CD14-positive monocyte (primary cell): ENCODE measurements at regions not wholly inside any gene's neighbourhood (a gene's known extent, or its start where the extent isn't known, plus 50 kb on each side); places are given as distances from the start of the nearest gene placed in this dataset.

Experiments
- DNase-seq, 3 donors: peaks; one replicate each; pipeline ENCODE4 v3.0.0-alpha.2; 2011 to 2022
- H2AFZ ChIP-seq: 2 replicates; pipeline ENCODE4 v1.6.0; 2012; ENCODE audit warnings: mild to moderate bottlenecking, low read depth, low read length, inconsistent platforms; ENCODE audit not compliant: insufficient read depth, poor library complexity, severe bottlenecking
- H3K27ac ChIP-seq, 2 donors: 1 replicate in 1 of 2; 2 replicates in 1 of 2; pipeline ENCODE4 v1.5.1; 2012 to 2013; ENCODE audit warnings: low read length in 2 of 2, control low read depth in 1 of 2, inconsistent platforms in 1 of 2, low read depth in 1 of 2, mild to moderate bottlenecking in 1 of 2
- H3K27me3 ChIP-seq, 2 donors: one replicate each; pipeline versions ENCODE4 v1.6.0 to v1.6.1; 2011 to 2013; ENCODE audit warnings: low read length in 2 of 2; ENCODE audit not compliant: control insufficient read depth in 2 of 2, insufficient read depth in 2 of 2
- H3K36me3 ChIP-seq, 2 donors: replicated peaks in 1 of 2; 1 replicate in 1 of 2; 2 replicates in 1 of 2; pipeline versions ENCODE4 v1.5.1 to v1.6.1; 2012 to 2013; ENCODE audit warnings: low read length in 2 of 2, control low read depth in 1 of 2, inconsistent platforms in 1 of 2, mild to moderate bottlenecking in 1 of 2; ENCODE audit not compliant: insufficient read depth in 2 of 2, control insufficient read depth in 1 of 2
- H3K4me1 ChIP-seq, 2 donors: 1 replicate in 1 of 2; 2 replicates in 1 of 2; pipeline versions ENCODE4 v1.5.1 to v1.6.1; 2012 to 2013; ENCODE audit warnings: low read length in 2 of 2, control low read depth in 1 of 2, inconsistent platforms in 1 of 2, mild to moderate bottlenecking in 1 of 2, moderate library complexity in 1 of 2; ENCODE audit not compliant: insufficient read depth in 2 of 2, control insufficient read depth in 1 of 2
- H3K4me2 ChIP-seq: replicated peaks from 2 replicates; pipeline ENCODE3; 2012; ENCODE audit warnings: low read length, moderate library complexity, mild to moderate bottlenecking; ENCODE audit not compliant: poor library complexity, severe bottlenecking; ENCODE audit errors: extremely low read depth
- H3K4me3 ChIP-seq, 3 experiments: fragments of 200-600 bp in 1 of 3; sonication (generic) in 1 of 3; replicated peaks in 1 of 3; 1 replicate in 2 of 3; 2 replicates in 1 of 3; pipeline ENCODE4 v1.5.1; 2011 to 2013; ENCODE audit warnings: low read length in 3 of 3, mild to moderate bottlenecking in 3 of 3, control low read depth in 2 of 3, low read depth in 2 of 3, inconsistent platforms in 1 of 3, moderate library complexity in 1 of 3
- H3K79me2 ChIP-seq: 2 replicates; pipeline ENCODE4 v1.6.0; 2012; ENCODE audit warnings: mild to moderate bottlenecking, control low read depth, inconsistent platforms, low read length, moderate library complexity; ENCODE audit not compliant: insufficient read depth
- H3K9ac ChIP-seq: 2 replicates; pipeline ENCODE4 v1.6.0; 2017; ENCODE audit warnings: low read length, mild to moderate bottlenecking; ENCODE audit not compliant: insufficient read depth, poor library complexity, severe bottlenecking
- H3K9me3 ChIP-seq, 2 donors: replicated peaks in 1 of 2; 1 replicate in 1 of 2; 2 replicates in 1 of 2; pipeline versions ENCODE4 v1.5.1 to v1.6.1; 2012 to 2013; ENCODE audit warnings: low read length in 2 of 2, control low read depth in 1 of 2; ENCODE audit not compliant: control insufficient read depth in 1 of 2, insufficient read depth in 1 of 2
- H4K20me1 ChIP-seq: 2 replicates; pipeline ENCODE4 v1.6.0; 2012; ENCODE audit warnings: mild to moderate bottlenecking, low read length, control low read depth, moderate library complexity; ENCODE audit not compliant: insufficient read depth
- H3K27ac Mint-ChIP-seq, 7 donors: one replicate each; pipeline ENCODE4 v1.8.0; 2020; ENCODE audit warnings: mild to moderate bottlenecking in 7 of 7, mixed read lengths in 7 of 7, moderate library complexity in 6 of 7, inconsistent platforms in 2 of 7
- H3K27me3 Mint-ChIP-seq, 3 donors: one replicate each; pipeline ENCODE4 v1.8.0; 2021 to 2022; ENCODE audit warnings: low read depth in 3 of 3, mild to moderate bottlenecking in 3 of 3, mixed read lengths in 3 of 3, moderate library complexity in 3 of 3, inconsistent platforms in 1 of 3
- H3K36me3 Mint-ChIP-seq, 2 donors: one replicate each; pipeline ENCODE4 v1.8.0; 2020; ENCODE audit warnings: mixed read lengths in 2 of 2, inconsistent platforms in 1 of 2, mild to moderate bottlenecking in 1 of 2
- H3K4me1 Mint-ChIP-seq: one replicate; pipeline ENCODE4 v1.8.0; 2020; ENCODE audit warnings: mild to moderate bottlenecking, mixed read lengths
- H3K4me3 Mint-ChIP-seq, 2 donors: one replicate each; pipeline ENCODE4 v1.8.0; 2020; ENCODE audit warnings: mild to moderate bottlenecking in 2 of 2, mixed read lengths in 2 of 2, moderate library complexity in 1 of 2
- H3K9me3 Mint-ChIP-seq, 7 donors: one replicate each; pipeline ENCODE4 v1.8.0; 2020 to 2022; ENCODE audit warnings: mixed read lengths in 7 of 7, mild to moderate bottlenecking in 6 of 7, moderate library complexity in 6 of 7, inconsistent platforms in 2 of 7
- WGBS: methylation state at CpG from one replicate; pipeline ENCODE4 v1.1.5; 2013; ENCODE audit warnings: missing lambda C conversion rate; ENCODE audit not compliant: insufficient coverage; 5-methylcytosine and 5-hydroxymethylcytosine counted together
- intact Hi-C, 2 donors: fragments of 100-400 bp; cut with micrococcal nuclease; formaldehyde crosslinking; loops; one replicate each; pipeline versions ENCODE4 v1.15.0 to v1.15.1; 2023
- TF ChIP-seq, protein P1 (sequence below): fragments of 200-600 bp; IDR thresholded peaks from one replicate; pipeline ENCODE4 v1.8.0; 2022; ENCODE audit warnings: antibody characterized with exemption, mild to moderate bottlenecking

DNA sequence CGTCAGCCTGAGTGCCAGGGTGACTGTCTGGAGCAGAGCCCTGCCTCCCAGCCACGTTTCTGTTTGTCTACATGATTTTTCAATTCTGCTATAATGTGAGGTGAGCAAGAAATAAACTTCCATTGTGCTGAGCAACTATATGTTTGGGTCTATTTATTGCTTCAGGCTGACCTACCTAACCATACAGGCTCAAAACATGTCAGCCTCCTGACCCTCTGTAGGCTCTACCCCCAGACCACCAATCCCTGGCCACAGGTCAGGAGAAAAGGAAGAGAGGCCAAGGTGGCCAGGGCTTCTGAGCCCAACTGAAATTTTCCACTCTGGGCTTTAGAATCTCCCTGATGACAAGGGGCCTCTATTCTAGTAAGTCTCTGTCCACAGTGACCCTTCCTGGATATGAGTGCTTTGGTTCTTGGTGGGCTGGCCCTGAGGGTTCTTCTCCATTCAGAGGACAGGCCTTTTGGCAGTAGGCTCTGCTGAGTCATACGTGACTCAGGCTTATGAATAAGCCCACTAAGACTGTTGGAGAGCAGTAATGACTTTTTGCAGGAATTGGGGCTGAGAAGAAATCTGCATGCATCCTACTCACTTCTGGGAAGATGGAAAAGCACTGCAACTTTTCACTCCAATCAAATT, 117.2 kb upstream of the TBCA start:
- Histone ChIP-seq H3K79me2 (no peaks in the 10 kb centered on the region), H3K27ac (no peak overlapping the region), H3K36me3 (no peaks in the 10 kb centered on the region), H3K9ac (no peak overlapping the region), H4K20me1 (no peaks in the 10 kb centered on the region), H3K4me2 (no peak overlapping the region), H3K4me1 (peaks cover 4 to 7% of the 10 kb centered on the region in 2 donors), H3K27me3 (no peaks in the 10 kb centered on the region), H3K4me3 (no peak overlapping the region), H3K9me3 (no peaks in the 10 kb centered on the region), H2AFZ (no peak overlapping the region)
- peaks cover 11 to 13% of the 10 kb centered on the region in 2 donors for H3K36me3 Mint-ChIP-seq
- peak; percentile 30 to 54 (median 37) for DNase-seq
- H3K27me3 Mint-ChIP-seq = no peaks in the 10 kb centered on the region
- no peak overlapping the region for H3K4me3 Mint-ChIP-seq
- 79% methylated on average over 2 of the region's 3 CpGs for WGBS
- H3K9me3 Mint-ChIP-seq = no peaks in the 10 kb centered on the region
- H3K4me1 Mint-ChIP-seq = peaks cover 9% of the 10 kb centered on the region
- intact Hi-C loops = no loop called here
- TF ChIP-seq, protein P1, sequence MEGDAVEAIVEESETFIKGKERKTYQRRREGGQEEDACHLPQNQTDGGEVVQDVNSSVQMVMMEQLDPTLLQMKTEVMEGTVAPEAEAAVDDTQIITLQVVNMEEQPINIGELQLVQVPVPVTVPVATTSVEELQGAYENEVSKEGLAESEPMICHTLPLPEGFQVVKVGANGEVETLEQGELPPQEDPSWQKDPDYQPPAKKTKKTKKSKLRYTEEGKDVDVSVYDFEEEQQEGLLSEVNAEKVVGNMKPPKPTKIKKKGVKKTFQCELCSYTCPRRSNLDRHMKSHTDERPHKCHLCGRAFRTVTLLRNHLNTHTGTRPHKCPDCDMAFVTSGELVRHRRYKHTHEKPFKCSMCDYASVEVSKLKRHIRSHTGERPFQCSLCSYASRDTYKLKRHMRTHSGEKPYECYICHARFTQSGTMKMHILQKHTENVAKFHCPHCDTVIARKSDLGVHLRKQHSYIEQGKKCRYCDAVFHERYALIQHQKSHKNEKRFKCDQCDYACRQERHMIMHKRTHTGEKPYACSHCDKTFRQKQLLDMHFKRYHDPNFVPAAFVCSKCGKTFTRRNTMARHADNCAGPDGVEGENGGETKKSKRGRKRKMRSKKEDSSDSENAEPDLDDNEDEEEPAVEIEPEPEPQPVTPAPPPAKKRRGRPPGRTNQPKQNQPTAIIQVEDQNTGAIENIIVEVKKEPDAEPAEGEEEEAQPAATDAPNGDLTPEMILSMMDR = no peak
- H3K27ac Mint-ChIP-seq = peak overlapping the region in 4 of 7 donors; percentile 23 to 66 (median 45)

DNA sequence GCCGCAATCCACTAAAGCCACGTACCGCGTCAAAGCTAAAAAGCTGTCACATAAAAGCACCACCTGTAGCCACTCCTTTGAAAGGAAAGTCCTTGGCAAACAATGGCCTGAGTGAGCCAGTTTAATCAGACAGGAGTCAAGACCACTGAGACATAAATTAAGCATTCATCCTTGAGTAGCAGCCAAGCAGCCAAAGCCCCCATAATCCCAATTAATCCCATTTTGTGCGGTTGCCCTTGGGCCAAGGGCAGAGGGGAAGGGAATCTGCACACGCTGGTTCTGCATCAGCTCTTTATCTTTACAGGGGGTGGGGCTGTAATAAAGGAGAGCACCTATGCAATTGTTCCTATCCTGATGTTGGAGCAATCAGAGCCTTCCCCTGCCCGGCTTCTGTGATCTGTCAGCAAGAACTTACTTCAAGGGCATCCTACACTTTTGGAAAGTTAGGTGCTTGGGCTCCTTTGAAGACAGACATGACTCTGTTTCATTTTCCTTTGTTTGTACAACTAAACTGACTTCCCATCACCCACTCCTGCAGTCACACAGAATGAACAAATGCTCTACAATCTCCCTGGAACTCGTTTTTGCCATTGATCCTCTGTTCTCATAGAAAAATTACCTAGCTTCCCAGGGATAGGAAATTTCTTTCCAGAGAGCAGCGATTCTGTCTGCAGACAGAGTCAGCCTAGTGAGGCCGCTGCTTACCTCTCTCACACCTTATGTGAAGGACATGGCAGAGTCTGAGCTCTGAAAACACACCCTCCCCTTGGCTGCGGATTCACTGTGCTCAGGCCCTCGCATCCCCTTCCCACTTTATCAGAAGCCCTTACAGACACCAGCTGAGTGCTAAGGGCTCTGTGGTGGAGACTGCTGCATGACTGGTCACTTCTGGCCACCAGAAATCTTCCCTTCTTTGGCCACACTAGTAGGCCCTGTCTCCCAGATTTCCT, 116.2 kb upstream of the TBCA start:
- no peak overlapping the region for H3K4me2 ChIP-seq
- WGBS = 92% methylated on average over 8 of the region's 12 CpGs
- no peak overlapping the region for H3K9ac ChIP-seq
- H3K4me1 ChIP-seq = peaks cover 4 to 7% of the 10 kb centered on the region in 2 donors
- H3K27me3 ChIP-seq = no peaks in the 10 kb centered on the region
- no peak overlapping the region for H3K4me3 Mint-ChIP-seq
- H3K79me2 ChIP-seq = no peaks in the 10 kb centered on the region
- peaks cover 9% of the 10 kb centered on the region for H3K4me1 Mint-ChIP-seq
- peaks cover 14 to 16% of the 10 kb centered on the region in 2 donors for H3K36me3 Mint-ChIP-seq
- no peak overlapping the region for H3K27ac ChIP-seq
- no peaks in the 10 kb centered on the region for H3K36me3 ChIP-seq
- no peaks in the 10 kb centered on the region for H4K20me1 ChIP-seq
- TF ChIP-seq, protein P1 = no peak
- H3K9me3 ChIP-seq = no peaks in the 10 kb centered on the region
- no peak overlapping the region for H3K4me3 ChIP-seq
- no peaks in the 10 kb centered on the region for H3K27me3 Mint-ChIP-seq
- intact Hi-C loops = no loop called here
- H2AFZ ChIP-seq = no peak overlapping the region
- peak overlapping the region in 1 of 7 donors; percentile 3 for H3K27ac Mint-ChIP-seq
- H3K9me3 Mint-ChIP-seq = no peaks in the 10 kb centered on the region
- no peak for DNase-seq
